ENCODE measurements at regions not wholly inside any gene's neighbourhood (a gene's known extent, or its start where the extent isn't known, plus 50 kb on each side); places are given as distances from the start of the nearest gene placed in this dataset.

GRCh38 chr9:135217836-135218235 lies 130.4 kb downstream of the OLFM1 start:
- in situ Hi-C loops (cut with MboI; ENCODE audit: low sequenced_read_pairs, unreplicated experiment), result no loop called here
- no peak for TF ChIP-seq CTCF (IDR thresholded peaks at IDR 0.05; ENCODE audit: borderline replicate concordance, control extremely low read depth, extremely low read depth, insufficient read depth, missing control alignments)
- DNase-seq (ENCODE audit: low spot score), result no peak

DNA sequence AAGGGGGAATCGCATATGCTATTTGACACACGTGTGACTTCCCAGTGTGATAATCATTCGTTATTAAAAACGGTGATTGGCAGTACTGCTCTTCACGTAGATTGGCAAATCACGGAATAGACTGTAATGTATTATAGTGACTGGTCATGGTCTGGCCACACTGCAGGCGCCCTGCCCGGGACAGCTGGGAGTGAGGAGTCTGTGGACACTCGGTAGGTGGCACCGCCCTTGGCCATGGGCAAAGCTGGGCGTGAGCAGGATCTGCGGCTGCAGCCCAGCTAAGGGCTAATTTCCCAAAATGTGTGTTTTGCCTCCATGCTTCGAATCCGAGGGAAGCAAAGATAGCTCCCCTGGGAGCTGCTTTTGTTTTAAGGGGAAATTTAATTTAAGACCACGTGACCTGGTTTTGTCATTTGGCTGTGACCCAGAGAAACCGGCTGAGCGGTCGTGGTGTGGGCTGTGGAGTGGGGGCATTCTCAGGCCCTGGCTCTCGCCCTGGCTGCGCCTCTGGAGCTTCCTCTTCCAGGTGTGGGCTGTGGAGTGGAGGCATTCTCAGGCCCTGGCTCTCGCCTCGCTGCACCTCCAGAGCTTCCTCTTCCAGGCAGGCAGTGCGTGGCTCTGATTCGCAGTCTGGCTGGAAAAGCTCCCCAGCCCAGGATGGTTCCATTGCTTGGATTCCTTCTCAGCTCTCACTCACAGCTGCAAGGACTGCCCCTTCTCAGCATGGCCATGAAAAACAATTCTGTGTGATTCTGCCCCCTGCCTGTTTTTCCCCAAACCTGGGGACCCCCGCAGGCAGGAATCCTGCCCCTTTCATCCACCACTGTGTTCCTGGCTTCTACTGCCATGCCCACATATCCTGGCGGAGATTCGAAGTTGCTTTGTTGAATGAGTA lies 131.1 kb downstream of the OLFM1 start:
- in situ Hi-C loops (cut with MboI; ENCODE audit: low sequenced_read_pairs, unreplicated experiment), result no loop called here
- no peak for DNase-seq (ENCODE audit: low spot score)
- TF ChIP-seq CTCF (IDR thresholded peaks at IDR 0.05; ENCODE audit: borderline replicate concordance, control extremely low read depth, extremely low read depth, insufficient read depth, missing control alignments), result no peak

DNA sequence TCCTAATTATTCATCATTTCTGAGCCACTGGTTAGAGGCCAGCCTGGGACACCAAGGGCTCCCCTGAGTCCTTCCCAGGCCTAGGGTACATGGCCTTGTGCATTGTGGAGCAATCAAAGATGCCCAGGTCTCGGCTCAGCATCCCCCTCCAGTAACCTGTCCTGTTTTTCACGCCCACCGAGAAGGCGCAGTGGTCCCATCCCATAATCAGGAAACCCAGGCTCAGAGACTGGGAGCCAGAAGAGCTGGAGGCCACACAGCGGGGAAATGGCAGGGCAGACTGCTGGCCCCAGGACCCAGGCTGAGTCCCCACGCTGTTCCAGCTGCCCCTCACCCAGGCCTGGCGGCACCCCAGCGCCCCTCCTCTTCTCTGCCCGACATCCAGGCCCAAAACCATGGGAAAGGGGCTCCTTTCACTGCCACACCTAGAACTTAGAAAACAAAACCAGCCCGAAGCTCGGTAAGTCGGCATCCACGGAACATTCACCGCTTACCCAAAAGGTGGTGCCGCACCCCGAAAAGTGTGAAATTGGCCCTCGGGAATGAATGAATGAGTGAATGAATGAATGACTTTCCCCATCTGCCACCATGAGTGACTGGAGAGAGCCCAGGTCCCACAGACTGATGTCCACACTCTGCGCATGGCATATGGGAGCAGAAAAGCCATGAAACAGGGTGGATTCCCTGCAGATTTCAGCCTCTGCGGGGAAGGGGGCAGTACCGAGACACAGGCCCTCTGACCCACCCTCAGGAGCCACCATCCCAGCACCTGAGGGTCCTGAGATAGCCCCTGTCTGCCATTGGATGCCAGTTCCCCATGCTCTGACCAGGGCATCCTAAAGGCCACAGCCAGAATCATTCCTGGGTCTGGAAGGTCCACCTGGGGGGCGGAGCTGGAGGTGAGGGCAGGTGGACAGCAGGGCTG lies 132.5 kb downstream of the OLFM1 start:
- in situ Hi-C loops (cut with MboI; ENCODE audit: low sequenced_read_pairs, unreplicated experiment), result no loop called here
- no peak for DNase-seq (ENCODE audit: low spot score)
- no peak for TF ChIP-seq CTCF (IDR thresholded peaks at IDR 0.05; ENCODE audit: borderline replicate concordance, control extremely low read depth, extremely low read depth, insufficient read depth, missing control alignments)

GRCh38 chr9:135220601-135221575 lies 133.4 kb downstream of the OLFM1 start:
- DNase-seq (ENCODE audit: low spot score), result no peak
- in situ Hi-C loops (cut with MboI; ENCODE audit: low sequenced_read_pairs, unreplicated experiment), result no loop called here
- no peak for TF ChIP-seq CTCF (IDR thresholded peaks at IDR 0.05; ENCODE audit: borderline replicate concordance, control extremely low read depth, extremely low read depth, insufficient read depth, missing control alignments)

DNA sequence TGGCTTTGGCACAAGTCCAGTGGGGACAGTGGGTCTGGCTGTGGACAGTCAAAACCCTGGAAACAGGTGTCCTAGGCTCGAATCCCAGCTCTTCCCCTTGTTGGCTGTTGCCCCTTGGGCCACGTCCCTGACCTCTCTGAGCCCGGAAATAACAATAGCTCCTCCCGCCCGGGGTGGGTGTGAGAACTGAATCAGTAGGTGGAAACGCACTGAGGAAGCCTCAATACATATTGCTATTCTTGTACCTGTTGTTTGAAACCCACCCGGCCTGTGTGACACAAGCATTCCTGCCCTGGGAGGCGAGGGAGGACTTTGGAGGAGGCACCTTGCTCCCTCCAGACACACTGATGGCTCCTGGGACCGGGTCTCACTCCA lies 134.1 kb downstream of the OLFM1 start:
- TF ChIP-seq CTCF (IDR thresholded peaks at IDR 0.05; ENCODE audit: borderline replicate concordance, control extremely low read depth, extremely low read depth, insufficient read depth, missing control alignments), result no peak
- DNase-seq (ENCODE audit: low spot score), result no peak
- in situ Hi-C loops (cut with MboI; ENCODE audit: low sequenced_read_pairs, unreplicated experiment), result no loop called here

All from GM13976 (cell line).